ENCODE measurements at regions not wholly inside any gene's neighbourhood (a gene's known extent, or its start where the extent isn't known, plus 50 kb on each side); places are given as distances from the start of the nearest gene placed in this dataset.

DNA sequence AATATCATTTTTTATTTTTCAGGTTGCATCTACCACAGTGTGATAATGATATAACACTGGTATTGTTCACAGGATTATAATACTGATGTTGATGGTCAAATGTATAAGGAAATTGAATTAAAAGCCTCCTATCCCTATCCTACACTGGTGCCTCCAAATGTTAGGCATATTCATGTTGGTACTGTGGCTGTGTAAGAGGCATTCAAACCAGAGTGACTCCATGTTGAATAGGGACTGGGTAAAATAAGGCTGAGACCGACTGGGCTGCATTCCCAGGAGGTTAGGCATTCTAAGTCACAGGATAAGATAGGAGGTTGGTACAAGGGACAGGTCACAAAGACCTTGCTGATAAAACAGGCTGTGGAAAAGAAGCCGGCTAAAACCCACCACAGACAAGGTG lies 68.9 kb upstream of the RNU6-1 start:
- H3K4me1 ChIP-seq (ENCODE audit: control insufficient read depth, insufficient read depth, low read length), result no peaks in the 10 kb centered on the region
- no peak overlapping the region for H3K27ac Mint-ChIP-seq
- WGBS (ENCODE audit: insufficient coverage), result 95% methylated on average over 2 of the region's 2 CpGs
- no peak overlapping the region for H3K4me3 ChIP-seq (ENCODE audit: low read length)
- no peak overlapping the region for H3K27ac ChIP-seq (ENCODE audit: low read length)
- TF ChIP-seq, protein P1, sequence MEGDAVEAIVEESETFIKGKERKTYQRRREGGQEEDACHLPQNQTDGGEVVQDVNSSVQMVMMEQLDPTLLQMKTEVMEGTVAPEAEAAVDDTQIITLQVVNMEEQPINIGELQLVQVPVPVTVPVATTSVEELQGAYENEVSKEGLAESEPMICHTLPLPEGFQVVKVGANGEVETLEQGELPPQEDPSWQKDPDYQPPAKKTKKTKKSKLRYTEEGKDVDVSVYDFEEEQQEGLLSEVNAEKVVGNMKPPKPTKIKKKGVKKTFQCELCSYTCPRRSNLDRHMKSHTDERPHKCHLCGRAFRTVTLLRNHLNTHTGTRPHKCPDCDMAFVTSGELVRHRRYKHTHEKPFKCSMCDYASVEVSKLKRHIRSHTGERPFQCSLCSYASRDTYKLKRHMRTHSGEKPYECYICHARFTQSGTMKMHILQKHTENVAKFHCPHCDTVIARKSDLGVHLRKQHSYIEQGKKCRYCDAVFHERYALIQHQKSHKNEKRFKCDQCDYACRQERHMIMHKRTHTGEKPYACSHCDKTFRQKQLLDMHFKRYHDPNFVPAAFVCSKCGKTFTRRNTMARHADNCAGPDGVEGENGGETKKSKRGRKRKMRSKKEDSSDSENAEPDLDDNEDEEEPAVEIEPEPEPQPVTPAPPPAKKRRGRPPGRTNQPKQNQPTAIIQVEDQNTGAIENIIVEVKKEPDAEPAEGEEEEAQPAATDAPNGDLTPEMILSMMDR (IDR thresholded peaks at IDR 0.05), result no peak
- H3K36me3 ChIP-seq (ENCODE audit: control insufficient read depth, insufficient read depth, low read length), result no peaks in the 10 kb centered on the region
- no peaks in the 10 kb centered on the region for H3K4me1 Mint-ChIP-seq
- H3K4me3 Mint-ChIP-seq, result no peak overlapping the region
- intact Hi-C loops (cut with micrococcal nuclease), result no loop called here
- H3K36me3 Mint-ChIP-seq, result no peaks in the 10 kb centered on the region
- peaks cover 19 to 22% of the 10 kb centered on the region in 2 donors for H3K27me3 Mint-ChIP-seq (ENCODE audit: low read depth in 2 of 2)
- DNase-seq, result no peak
- H3K9me3 ChIP-seq (ENCODE audit: control insufficient read depth, insufficient read depth, low read length), result peaks cover 7% of the 10 kb centered on the region
- no peaks in the 10 kb centered on the region for H3K27me3 ChIP-seq (ENCODE audit: control insufficient read depth, insufficient read depth, low read length)
- no peak for ATAC-seq
- peaks cover 0 to 2% of the 10 kb centered on the region in 2 donors for H3K9me3 Mint-ChIP-seq

DNA sequence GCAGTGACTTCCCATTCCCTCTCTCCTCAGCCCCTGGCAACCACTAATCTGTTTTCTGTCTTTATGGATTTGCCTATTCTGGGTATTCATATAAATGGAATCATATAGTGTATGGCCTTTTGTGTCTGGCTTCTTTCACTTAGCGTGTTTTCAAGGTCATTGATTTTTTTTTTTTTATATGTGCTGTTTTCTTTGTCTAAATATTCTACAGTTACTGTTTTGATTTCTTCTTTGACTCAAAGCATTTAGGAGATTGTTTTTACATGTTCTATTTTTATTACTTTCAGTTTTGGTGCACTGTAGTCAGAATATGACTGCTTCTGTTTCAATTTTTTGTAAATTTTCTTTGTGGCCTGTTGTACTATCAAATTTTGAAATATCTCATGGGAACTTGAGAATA lies 71.9 kb upstream of the RNU6-1 start:
- H3K27ac ChIP-seq (ENCODE audit: low read length), result no peak overlapping the region
- TF ChIP-seq, protein P1 (IDR thresholded peaks at IDR 0.05), result no peak
- no peaks in the 10 kb centered on the region for H3K36me3 ChIP-seq (ENCODE audit: control insufficient read depth, insufficient read depth, low read length)
- no peak overlapping the region for H3K4me3 ChIP-seq (ENCODE audit: low read length)
- WGBS (ENCODE audit: insufficient coverage), result no CpG with 5 or more reads among the region's 1 CpG
- no peaks in the 10 kb centered on the region for H3K36me3 Mint-ChIP-seq
- intact Hi-C loops (cut with micrococcal nuclease), result no loop called here
- peaks cover 7% of the 10 kb centered on the region for H3K9me3 ChIP-seq (ENCODE audit: control insufficient read depth, insufficient read depth, low read length)
- DNase-seq (no peak), ATAC-seq (no peak)
- H3K27me3 Mint-ChIP-seq (ENCODE audit: low read depth in 2 of 2), result peaks cover 7 to 14% of the 10 kb centered on the region in 2 donors
- H3K27ac Mint-ChIP-seq, result no peak overlapping the region
- H3K4me1 Mint-ChIP-seq, result peaks cover 0 to 5% of the 10 kb centered on the region in 2 donors
- no peaks in the 10 kb centered on the region for H3K4me1 ChIP-seq (ENCODE audit: control insufficient read depth, insufficient read depth, low read length)
- H3K9me3 Mint-ChIP-seq, result peaks cover 0 to 2% of the 10 kb centered on the region in 2 donors
- H3K4me3 Mint-ChIP-seq, result no peak overlapping the region
- H3K27me3 ChIP-seq (ENCODE audit: control insufficient read depth, insufficient read depth, low read length), result no peaks in the 10 kb centered on the region

DNA sequence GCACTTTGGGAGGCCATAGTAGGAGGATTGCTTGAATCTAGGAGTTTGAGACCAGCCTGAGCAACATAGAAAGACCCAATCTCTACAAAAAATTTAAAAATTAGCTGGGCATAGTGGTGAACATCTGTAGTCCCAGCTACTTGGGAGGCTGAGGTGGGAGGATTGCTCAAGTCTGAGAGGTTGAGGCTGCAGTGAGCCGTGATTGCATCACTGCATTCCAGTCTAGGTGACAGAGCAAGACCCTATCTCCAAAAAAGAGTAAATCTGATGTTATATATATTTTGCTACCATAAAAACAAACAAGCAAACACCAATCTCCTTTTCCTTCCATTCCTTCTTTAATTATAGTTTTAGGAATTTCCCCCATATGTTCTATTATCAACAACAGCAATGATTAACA lies 74.2 kb upstream of the RNU6-1 start:
- DNase-seq, result no peak

More for the DNA sequence above, 74.2 kb upstream of the RNU6-1 start:
- TF ChIP-seq, protein P1 (IDR thresholded peaks at IDR 0.05), result no peak
- no CpG with 5 or more reads among the region's 1 CpG for WGBS (ENCODE audit: insufficient coverage)
- ATAC-seq, result no peak
- H3K9me3 Mint-ChIP-seq, result peaks cover 0 to 2% of the 10 kb centered on the region in 2 donors
- H3K9me3 ChIP-seq (ENCODE audit: control insufficient read depth, insufficient read depth, low read length), result peaks cover 11% of the 10 kb centered on the region
- H3K4me1 ChIP-seq (ENCODE audit: control insufficient read depth, insufficient read depth, low read length), result no peaks in the 10 kb centered on the region
- H3K27me3 ChIP-seq (ENCODE audit: control insufficient read depth, insufficient read depth, low read length), result no peaks in the 10 kb centered on the region
- H3K4me3 Mint-ChIP-seq, result no peak overlapping the region
- no peak overlapping the region for H3K27ac Mint-ChIP-seq
- H3K4me3 ChIP-seq (ENCODE audit: low read length), result no peak overlapping the region
- no peaks in the 10 kb centered on the region for H3K36me3 ChIP-seq (ENCODE audit: control insufficient read depth, insufficient read depth, low read length)
- intact Hi-C loops (cut with micrococcal nuclease), result no loop called here
- no peaks in the 10 kb centered on the region for H3K36me3 Mint-ChIP-seq
- peaks cover 0 to 5% of the 10 kb centered on the region in 2 donors for H3K4me1 Mint-ChIP-seq
- peaks cover 0 to 7% of the 10 kb centered on the region in 2 donors for H3K27me3 Mint-ChIP-seq (ENCODE audit: low read depth in 2 of 2)
- no peak overlapping the region for H3K27ac ChIP-seq (ENCODE audit: low read length)
